HS-27A (cell line): ENCODE measurements at regions not wholly inside any gene's neighbourhood (a gene's known extent, or its start where the extent isn't known, plus 50 kb on each side); places are given as distances from the start of the nearest gene placed in this dataset.

Experiments used
- DNase-seq: peaks from one replicate; pipeline ENCODE4 v3.0.0-alpha.2; 2012; ENCODE audit warnings: low read depth, missing footprints

DNA sequence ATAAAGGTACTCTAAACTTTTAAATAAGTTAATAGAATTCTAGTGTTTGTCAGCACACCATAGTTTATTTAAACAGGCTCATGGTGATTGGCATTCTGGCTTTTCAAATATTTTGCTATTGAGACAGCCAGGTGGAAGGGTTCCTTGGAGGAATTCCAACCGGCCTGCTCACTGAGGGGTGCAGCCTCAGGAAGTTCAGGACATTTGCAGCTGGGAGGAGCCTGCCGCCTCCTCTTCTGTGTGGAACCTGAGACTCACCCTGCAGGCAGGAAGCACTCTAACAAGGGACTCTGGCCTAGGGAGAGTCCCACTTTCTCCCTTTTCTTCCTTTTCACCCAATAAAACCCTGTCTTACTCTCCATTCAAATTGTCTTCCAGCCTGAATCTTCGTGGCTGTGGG lies 1328.0 kb downstream of the FSTL5 start:
- DNase-seq: peak; percentile 3

DNA sequence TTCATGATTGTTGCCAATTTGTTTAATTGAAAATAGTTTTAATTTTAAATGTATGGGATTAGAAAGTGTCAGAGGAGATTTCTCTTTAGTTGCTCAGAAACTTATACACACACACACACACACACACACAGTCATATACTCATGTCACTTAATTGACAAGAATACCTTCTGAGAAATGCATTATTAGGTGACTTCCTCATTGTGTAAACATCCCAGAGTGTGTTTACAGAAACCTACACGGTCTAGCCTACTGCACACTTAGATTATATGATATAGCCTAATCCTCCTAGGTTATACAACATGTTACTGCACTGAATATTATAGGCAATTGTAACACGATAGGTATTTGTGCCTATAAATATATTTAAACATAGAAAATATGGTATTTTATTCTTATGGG lies 1327.4 kb downstream of the FSTL5 start:
- DNase-seq: no peak

DNA sequence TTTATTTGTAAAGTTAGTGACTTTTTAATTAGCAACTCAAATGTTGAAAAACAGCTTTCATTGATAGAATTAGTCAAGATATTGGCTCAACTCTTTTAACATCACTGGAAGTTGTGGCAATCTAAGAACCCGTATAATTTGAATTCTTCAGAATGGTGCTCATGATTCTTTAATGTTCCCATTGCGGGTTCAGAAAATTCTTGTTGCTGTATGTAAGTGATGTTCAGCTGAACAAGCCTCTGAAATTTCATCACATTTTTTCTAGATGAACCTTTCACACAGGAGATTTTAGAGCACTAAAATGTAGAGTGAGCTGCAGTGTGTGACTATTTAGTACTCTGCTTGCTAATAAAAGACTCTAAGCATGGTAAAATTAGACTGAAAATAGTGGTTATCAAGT lies 1317.7 kb downstream of the FSTL5 start:
- no peak for DNase-seq

DNA sequence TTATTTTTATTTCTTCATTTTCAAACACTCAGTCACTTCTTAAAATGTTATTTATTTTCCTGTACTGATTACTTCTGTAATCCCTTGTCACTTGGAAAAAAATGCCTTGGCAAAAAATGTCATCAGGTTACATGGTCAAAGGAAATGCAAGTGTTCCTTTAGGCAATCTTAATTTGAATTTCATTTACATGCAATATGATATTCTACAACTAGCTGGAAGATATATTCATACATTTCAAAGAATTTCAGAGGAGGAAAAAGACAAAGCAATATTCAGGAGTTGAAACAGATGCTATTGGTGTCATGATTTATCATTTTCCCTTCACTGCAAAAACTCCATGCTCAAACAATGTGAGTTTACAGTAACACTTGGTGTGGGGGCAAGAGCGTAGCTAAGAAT lies 1316.6 kb downstream of the FSTL5 start:
- DNase-seq: no peak

DNA sequence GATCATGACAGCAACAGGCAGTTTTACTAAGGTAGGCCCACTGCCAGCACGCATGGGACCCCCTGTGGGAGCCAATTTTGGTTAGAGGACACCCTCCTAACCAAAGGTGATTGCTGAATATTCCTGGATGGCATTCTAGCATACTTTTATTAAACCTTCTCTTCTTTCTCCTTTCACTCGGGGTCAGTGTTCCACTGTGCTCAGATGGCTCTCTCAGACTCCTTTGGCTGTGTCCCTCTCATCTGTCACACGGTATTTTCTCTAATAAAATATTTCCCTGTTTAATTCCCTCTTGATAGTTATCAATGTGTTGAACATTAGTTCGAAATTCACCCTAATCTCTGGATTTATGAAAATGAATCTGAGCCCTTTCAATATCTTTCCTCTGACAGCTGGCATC lies 1315.3 kb downstream of the FSTL5 start:
- DNase-seq: no peak

DNA sequence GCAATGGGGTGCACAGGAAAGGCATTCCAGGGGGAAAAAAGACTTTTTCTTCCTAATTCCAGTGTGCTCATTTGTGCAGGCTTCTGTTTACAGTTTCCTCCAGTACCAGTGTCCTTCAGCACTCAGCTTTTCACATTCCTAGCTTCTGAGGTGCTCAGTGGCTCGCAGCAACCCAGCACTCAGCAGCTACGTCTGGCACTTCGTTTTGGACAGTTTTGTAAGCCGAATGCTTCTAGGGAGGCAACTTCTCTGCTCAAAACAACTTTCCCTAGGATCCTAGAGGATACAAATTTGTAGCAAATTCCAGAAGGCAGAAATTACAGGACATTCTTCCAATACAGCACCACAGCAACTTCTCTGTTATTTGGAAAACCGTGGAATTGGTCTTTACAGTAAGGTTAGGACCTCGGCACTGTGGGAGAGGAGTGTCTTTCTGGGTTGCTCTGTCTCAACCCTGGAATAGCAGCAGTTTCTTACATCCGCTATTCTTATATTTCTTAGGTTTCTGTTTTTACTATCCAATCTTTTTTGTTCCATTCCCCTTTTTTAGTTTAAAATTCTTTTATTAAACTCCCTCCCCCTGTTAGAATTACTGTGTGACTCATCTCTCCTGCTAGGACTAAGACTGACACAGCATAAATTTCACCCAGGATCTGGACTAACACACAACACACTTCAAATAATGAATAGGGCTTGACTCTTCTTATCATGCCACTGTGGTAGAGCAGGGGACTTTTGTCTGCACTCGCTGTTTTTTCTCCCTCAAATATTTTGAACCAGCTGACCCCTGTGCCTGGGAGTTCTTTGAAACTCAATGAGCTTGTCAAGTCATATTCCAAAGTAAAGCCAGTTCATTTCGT lies 1314.7 kb downstream of the FSTL5 start:
- no peak for DNase-seq

- no peak for DNase-seq
Measured at GRCh38 chr4:160864253-160864652, 1299.5 kb downstream of the FSTL5 start.

GRCh38 chr4:160869899-160870298 lies 1293.9 kb downstream of the FSTL5 start:
- no peak for DNase-seq

- DNase-seq: no peak
Measured at GRCh38 chr4:160872491-160872890, 1291.3 kb downstream of the FSTL5 start.

GRCh38 chr4:160877087-160877790 lies 1286.6 kb downstream of the FSTL5 start:
- DNase-seq: no peak

GRCh38 chr4:160880180-160880579 lies 1283.6 kb downstream of the FSTL5 start:
- DNase-seq: no peak

GRCh38 chr4:160887668-160888067 lies 1276.1 kb downstream of the FSTL5 start:
- DNase-seq: no peak

DNA sequence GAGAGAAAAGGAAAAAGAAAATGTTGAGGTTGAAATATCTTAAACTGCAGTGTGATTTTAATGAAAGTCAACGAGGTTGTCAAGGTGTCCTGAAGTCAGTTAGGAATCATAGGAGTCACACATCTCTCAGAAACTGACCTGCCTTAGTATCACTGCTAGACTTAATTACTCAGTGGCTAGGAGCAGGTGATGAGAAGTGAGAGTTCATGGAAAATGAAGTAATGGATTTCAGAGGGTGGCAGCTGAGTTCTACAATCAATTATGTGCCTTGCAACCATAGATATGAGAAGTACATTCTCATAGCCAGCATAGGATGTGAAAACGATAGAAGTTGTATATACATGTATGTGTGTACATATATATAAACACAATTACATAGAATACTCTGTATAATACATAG lies 1269.7 kb downstream of the FSTL5 start:
- DNase-seq: no peak

DNA sequence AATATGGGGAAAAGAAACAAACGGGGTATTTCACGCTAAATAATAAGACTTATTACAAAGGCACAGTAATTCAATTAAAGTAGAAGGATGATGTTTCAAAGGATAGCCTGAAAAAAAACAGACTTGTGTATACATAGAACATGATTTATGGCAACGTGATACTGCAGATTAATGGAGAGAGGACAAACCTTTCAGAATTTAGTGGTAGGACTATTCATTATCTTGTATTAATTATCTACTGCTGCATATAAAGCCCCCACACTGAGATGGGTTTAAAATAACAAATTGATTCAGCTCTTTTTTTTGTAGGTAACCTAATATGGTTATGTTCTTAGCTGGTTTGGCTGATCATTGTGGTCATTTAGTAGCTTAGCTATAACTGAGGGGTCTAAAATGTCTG lies 1269.0 kb downstream of the FSTL5 start:
- DNase-seq: no peak

- DNase-seq: no peak
Measured at GRCh38 chr4:160927311-160927710, 1236.5 kb downstream of the FSTL5 start.

- no peak for DNase-seq
Measured at GRCh38 chr4:160928482-160928881, 1235.3 kb downstream of the FSTL5 start.

DNA sequence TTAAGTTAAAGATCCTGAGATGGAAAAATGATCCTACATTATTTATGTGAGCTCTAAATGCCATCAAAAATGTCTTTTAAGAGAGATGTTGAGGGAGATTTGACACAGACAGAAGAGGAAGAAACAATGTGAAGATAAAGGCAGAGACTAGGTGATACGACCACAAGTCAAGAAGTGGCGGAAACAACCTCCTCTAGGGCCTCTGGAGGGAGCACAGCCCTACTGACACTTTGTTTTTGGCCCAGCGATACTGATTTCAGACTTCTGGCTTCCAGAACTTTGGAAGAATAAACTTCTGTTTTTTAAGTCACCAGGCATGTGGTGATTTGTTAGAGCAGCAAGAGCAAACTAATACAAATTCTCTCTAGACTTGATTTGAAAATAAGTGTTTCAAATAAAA lies 1216.1 kb downstream of the FSTL5 start:
- DNase-seq: no peak

GRCh38 chr4:160956875-160957274 lies 1206.9 kb downstream of the FSTL5 start:
- DNase-seq: no peak

DNA sequence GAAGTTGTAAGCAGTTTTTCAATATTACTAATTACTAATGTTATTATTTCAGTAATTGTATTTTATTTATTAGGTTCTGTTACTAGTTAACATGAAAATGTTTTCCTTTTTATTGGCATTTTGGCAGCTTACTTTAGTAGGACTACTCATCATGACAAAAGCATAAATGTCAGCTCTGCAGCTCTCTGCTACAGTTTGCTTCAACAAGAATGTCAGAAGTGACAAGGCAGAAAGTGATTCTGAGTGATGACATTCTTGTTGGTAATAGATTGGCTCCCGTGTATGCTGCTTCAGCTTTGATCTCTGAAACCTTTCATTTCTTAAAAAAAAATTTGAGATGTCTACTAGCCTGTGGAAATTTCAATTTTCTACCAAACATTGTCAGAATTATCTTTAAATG lies 1193.9 kb downstream of the FSTL5 start:
- DNase-seq: no peak

DNA sequence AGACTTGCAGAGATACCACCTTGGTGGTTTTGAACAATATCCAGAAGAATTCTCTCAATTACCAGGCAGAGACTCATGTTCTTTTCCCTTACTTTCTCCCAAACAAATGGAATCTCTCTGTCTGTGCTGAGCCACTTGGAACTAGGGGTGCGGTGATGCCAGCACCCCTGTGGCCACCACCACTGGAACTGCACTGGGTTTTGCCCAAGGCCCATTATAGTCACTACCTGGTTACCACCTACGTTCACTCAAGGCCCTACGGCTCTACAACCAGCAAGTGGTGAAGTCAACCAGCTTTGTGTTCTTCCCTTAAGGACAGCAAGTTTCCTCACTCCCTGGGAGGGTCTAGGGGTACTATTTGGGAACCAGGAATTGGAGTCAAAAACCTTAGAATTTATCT lies 1183.7 kb downstream of the FSTL5 start:
- no peak for DNase-seq

- DNase-seq: no peak
Measured at GRCh38 chr4:160981083-160981482, 1182.7 kb downstream of the FSTL5 start.

DNA sequence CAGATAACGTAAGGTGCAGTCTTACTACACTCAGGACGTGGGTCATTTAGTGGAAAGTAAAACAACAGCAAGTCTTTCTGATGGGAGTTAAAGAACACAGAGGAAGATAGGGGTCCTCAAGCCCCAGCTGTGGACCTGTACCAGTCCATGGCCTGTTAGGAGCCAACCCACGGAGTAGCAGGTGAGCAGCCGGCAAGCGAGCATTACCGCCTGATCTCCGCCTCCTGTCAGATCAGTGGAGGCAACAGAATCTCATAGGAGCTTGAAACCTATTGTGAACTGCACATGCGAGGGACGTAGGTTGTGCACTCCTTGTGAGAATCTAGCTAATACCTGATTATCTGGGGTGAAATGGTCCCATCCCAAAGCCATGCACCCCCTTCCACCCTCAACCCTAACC lies 1180.8 kb downstream of the FSTL5 start:
- DNase-seq: no peak

DNA sequence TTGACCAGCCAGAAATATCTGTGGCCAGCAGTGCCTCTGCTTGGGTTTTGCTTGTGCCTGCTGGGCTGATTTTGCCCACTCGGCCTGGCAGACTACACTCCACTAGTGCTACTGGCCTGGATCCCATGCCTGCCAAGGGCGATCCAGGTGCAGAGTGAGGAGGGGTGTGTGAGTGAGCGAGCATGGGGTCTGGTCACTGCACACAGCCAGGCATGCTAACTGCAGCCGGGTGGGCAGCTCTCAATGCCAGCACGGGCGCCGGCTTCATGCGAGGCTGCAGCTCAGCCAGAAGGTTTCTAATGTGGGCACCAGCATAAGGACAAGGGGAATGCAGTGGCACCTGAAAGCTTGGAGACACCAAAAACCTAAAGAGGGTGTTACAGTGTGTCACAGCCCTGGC lies 1161.4 kb downstream of the FSTL5 start:
- DNase-seq: no peak
